ENCODE measurements at regions not wholly inside any gene's neighbourhood (a gene's known extent, or its start where the extent isn't known, plus 50 kb on each side); places are given as distances from the start of the nearest gene placed in this dataset.

DNA sequence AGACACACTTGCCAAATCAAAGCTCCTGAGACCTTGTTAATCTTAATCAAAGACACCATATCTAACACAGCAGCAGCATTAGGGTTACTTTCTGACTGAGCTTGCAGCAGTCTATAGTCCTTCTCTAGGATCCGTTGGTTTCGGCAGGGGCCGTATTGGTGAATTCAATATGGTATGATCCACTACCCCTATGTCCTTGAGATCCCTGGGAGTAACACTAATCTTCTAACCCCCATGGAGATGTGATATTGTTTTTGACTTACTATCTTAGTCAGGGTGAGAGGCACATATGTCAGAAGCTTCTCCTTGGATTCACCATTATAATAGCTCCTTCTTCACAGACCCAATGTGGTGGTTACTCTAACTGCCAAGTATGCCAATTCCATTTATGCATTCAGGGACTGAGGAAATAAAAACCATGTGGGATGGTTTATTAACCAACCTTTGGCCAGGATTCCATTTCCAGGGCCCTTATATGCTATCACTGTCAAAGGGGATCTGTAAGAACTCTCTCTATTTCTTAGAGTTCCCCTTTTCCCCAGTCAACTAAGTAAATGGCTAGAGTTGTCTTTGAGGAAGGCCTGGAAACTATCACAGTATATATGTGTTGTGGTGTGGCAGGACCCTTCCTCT is 673.6 kb upstream of the USP24 start:
- TF ChIP-seq, protein P1, sequence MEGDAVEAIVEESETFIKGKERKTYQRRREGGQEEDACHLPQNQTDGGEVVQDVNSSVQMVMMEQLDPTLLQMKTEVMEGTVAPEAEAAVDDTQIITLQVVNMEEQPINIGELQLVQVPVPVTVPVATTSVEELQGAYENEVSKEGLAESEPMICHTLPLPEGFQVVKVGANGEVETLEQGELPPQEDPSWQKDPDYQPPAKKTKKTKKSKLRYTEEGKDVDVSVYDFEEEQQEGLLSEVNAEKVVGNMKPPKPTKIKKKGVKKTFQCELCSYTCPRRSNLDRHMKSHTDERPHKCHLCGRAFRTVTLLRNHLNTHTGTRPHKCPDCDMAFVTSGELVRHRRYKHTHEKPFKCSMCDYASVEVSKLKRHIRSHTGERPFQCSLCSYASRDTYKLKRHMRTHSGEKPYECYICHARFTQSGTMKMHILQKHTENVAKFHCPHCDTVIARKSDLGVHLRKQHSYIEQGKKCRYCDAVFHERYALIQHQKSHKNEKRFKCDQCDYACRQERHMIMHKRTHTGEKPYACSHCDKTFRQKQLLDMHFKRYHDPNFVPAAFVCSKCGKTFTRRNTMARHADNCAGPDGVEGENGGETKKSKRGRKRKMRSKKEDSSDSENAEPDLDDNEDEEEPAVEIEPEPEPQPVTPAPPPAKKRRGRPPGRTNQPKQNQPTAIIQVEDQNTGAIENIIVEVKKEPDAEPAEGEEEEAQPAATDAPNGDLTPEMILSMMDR (IDR thresholded peaks at IDR 0.05; ENCODE audit: poor library complexity, severe bottlenecking): no peak
- Histone ChIP-seq H3K27me3 (ENCODE audit: insufficient read depth, poor library complexity, severe bottlenecking) (no peaks in the 10 kb centered on the region), H3K4me3 (ENCODE audit: severe bottlenecking) (no peak overlapping the region), H3K4me1 (ENCODE audit: insufficient read depth, poor library complexity, severe bottlenecking) (no peaks in the 10 kb centered on the region), H3K27ac (ENCODE audit: poor library complexity, severe bottlenecking) (no peak overlapping the region), H3K36me3 (ENCODE audit: low read depth) (no peaks in the 10 kb centered on the region), H3K9me3 (ENCODE audit: severe bottlenecking) (no peaks in the 10 kb centered on the region)
- ATAC-seq (ENCODE audit: low read depth) (no peak), DNase-seq (ENCODE audit: low spot score) (no peak)

DNA sequence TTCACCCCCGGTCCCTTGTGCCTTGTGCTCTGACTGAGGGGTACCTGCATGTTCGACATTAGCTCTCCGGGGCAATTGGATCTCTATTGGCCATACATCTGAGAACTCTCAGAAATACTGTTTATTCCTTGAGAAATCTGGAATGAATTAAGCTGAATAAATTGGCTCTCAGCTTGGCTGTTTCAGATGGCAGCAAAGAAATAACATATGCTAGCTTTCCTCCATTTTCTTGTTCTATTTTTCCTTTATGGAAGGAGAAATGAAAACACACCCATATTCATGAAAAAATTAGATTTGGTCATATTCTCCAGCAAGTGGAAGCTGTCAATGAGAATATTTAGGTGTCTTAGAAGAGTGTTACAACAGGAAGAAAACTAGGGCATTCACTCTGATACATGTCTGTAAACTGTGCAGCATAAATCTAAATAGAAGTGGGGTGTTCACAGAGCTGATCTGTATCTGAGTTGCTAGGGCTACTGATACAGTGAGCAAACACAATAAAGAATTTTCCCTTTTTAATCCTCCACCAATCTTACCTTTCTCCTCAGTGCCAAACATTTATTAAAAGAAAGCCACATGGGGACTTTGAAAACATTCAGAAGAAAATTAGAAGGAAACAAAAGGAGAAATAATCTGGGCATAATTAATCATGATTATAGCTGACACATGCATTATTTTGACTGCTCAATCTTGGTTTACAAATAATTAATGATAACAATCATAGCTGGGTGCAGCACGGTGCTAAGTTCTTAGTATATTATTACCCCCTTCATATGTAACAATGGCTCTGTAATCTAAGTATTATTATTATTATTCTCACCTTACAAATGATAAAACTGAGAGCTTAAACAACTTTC is 671.9 kb upstream of the USP24 start:
- TF ChIP-seq, protein P1 (IDR thresholded peaks at IDR 0.05; ENCODE audit: poor library complexity, severe bottlenecking): no peak
- H3K4me1 ChIP-seq (ENCODE audit: insufficient read depth, poor library complexity, severe bottlenecking): no peaks in the 10 kb centered on the region
- no peak for ATAC-seq (ENCODE audit: low read depth)

GRCh38 chr1:55885619-55886018 is 670.5 kb upstream of the USP24 start:
- ATAC-seq (ENCODE audit: low read depth) (no peak), DNase-seq (ENCODE audit: low spot score) (no peak)
- Histone ChIP-seq H3K4me1 (ENCODE audit: insufficient read depth, poor library complexity, severe bottlenecking) (no peaks in the 10 kb centered on the region), H3K27me3 (ENCODE audit: insufficient read depth, poor library complexity, severe bottlenecking) (no peaks in the 10 kb centered on the region), H3K9me3 (ENCODE audit: severe bottlenecking) (no peaks in the 10 kb centered on the region), H3K4me3 (ENCODE audit: severe bottlenecking) (no peak overlapping the region), H3K36me3 (ENCODE audit: low read depth) (no peaks in the 10 kb centered on the region), H3K27ac (ENCODE audit: poor library complexity, severe bottlenecking) (no peak overlapping the region)
- TF ChIP-seq, protein P1 (IDR thresholded peaks at IDR 0.05; ENCODE audit: poor library complexity, severe bottlenecking): no peak

More for the DNA sequence above, 671.9 kb upstream of the USP24 start:
- H3K27me3 ChIP-seq (ENCODE audit: insufficient read depth, poor library complexity, severe bottlenecking): no peaks in the 10 kb centered on the region
- H3K36me3 ChIP-seq (ENCODE audit: low read depth): no peaks in the 10 kb centered on the region
- no peak overlapping the region for H3K4me3 ChIP-seq (ENCODE audit: severe bottlenecking)
- no peaks in the 10 kb centered on the region for H3K9me3 ChIP-seq (ENCODE audit: severe bottlenecking)
- DNase-seq (ENCODE audit: low spot score): no peak
- H3K27ac ChIP-seq (ENCODE audit: poor library complexity, severe bottlenecking): no peak overlapping the region

DNA sequence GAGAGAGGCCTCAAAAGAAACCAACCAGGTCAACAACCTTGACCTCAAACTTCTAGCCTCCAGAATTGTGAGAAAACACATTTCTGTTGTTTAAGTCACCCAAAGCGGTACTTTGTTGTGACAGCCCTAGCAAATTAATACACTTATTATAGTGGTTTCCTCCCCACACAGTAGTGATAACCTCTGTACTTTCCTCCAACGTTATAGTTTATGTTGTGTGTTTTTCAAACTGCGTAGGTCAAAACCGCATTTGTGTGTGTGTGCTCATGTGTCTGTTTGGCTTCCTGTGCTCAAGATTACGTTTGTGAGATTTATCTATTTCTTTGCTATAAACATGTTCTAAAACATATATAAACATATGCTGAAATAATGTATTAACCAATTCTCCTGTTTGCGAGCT is 667.8 kb upstream of the USP24 start:
- Histone ChIP-seq H3K9me3 (ENCODE audit: severe bottlenecking) (no peaks in the 10 kb centered on the region), H3K27me3 (ENCODE audit: insufficient read depth, poor library complexity, severe bottlenecking) (no peaks in the 10 kb centered on the region), H3K4me3 (ENCODE audit: severe bottlenecking) (no peak overlapping the region), H3K4me1 (ENCODE audit: insufficient read depth, poor library complexity, severe bottlenecking) (no peaks in the 10 kb centered on the region), H3K36me3 (ENCODE audit: low read depth) (no peaks in the 10 kb centered on the region), H3K27ac (ENCODE audit: poor library complexity, severe bottlenecking) (no peak overlapping the region)
- DNase-seq (ENCODE audit: low spot score): no peak
- no peak for ATAC-seq (ENCODE audit: low read depth)
- TF ChIP-seq, protein P1 (IDR thresholded peaks at IDR 0.05; ENCODE audit: poor library complexity, severe bottlenecking): no peak

DNA sequence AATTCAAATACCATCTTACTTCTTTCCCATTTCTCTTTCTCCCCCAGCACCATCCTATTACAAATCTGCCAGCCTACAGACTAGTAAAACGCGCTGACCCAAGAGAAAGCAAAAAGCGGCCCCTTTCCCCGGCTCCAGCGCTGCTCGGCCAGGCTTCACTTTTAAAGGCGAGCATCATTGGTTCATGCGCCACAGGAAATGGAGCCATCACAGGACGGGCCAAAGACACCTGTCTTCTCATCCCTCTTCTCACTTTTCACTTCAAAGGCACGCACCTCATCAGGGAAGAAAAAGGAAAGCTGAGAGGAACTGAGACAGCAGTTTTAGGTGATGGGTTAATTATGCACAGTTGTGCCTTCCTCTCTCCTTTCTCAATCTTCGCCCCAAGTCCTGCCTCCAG is 664.2 kb upstream of the USP24 start:
- ATAC-seq (ENCODE audit: low read depth): no peak
- Histone ChIP-seq H3K27ac (ENCODE audit: poor library complexity, severe bottlenecking) (no peak overlapping the region), H3K9me3 (ENCODE audit: severe bottlenecking) (no peaks in the 10 kb centered on the region), H3K4me3 (ENCODE audit: severe bottlenecking) (no peak overlapping the region), H3K27me3 (ENCODE audit: insufficient read depth, poor library complexity, severe bottlenecking) (no peaks in the 10 kb centered on the region), H3K36me3 (ENCODE audit: low read depth) (no peaks in the 10 kb centered on the region), H3K4me1 (ENCODE audit: insufficient read depth, poor library complexity, severe bottlenecking) (no peaks in the 10 kb centered on the region)
- TF ChIP-seq, protein P1 (IDR thresholded peaks at IDR 0.05; ENCODE audit: poor library complexity, severe bottlenecking): no peak
- DNase-seq (ENCODE audit: low spot score): no peak

Measured in RWPE2 (cell line).